WTC11 (cell line): ENCODE measurements at regions not wholly inside any gene's neighbourhood (a gene's known extent, or its start where the extent isn't known, plus 50 kb on each side); places are given as distances from the start of the nearest gene placed in this dataset.

Experiments used
- ATF3 ChIP-seq: sonication (generic); formaldehyde crosslinking; conservative IDR thresholded peaks from 2 replicates; pipeline ENCODE4 v1.8.1; 2022; ENCODE audit warnings: mild to moderate bottlenecking, missing genetic modification reagents
- CREB1 ChIP-seq: sonication (generic); formaldehyde crosslinking; IDR thresholded peaks from 2 replicates; pipeline ENCODE4 v1.8.0; 2023; ENCODE audit warnings: mild to moderate bottlenecking, missing genetic modification reagents
- ETV6 ChIP-seq: sonication (generic); formaldehyde crosslinking; IDR thresholded peaks from 2 replicates; pipeline ENCODE4 v1.8.1; 2022; ENCODE audit warnings: mild to moderate bottlenecking, missing genetic modification reagents
- FOXP1 ChIP-seq: sonication (generic); formaldehyde crosslinking; IDR thresholded peaks from 2 replicates; pipeline ENCODE4 v1.8.0; 2022; ENCODE audit warnings: missing genetic modification reagents, mild to moderate bottlenecking, moderate library complexity, borderline replicate concordance
- HMGA2 ChIP-seq: fragments of 250-450 bp; sonication (Bioruptor Pico); IDR thresholded peaks from 2 replicates; pipeline ENCODE4 v1.4.0; 2021; ENCODE audit warnings: mild to moderate bottlenecking, moderate library complexity
- NFYB ChIP-seq: sonication (generic); formaldehyde crosslinking; conservative IDR thresholded peaks from 2 replicates; pipeline ENCODE4 v1.8.0; 2022; ENCODE audit warnings: low read depth, missing genetic modification reagents
- PREB ChIP-seq: sonication (generic); formaldehyde crosslinking; IDR thresholded peaks from 2 replicates; pipeline ENCODE4 v1.8.1; 2022; ENCODE audit warnings: mild to moderate bottlenecking, missing genetic modification reagents, moderate library complexity, borderline replicate concordance
- ZBTB43 ChIP-seq: sonication (generic); formaldehyde crosslinking; IDR thresholded peaks from 2 replicates; pipeline ENCODE4 v1.8.1; 2023; ENCODE audit warnings: mild to moderate bottlenecking, missing genetic modification reagents
- ZNF121 ChIP-seq: sonication (generic); formaldehyde crosslinking; IDR thresholded peaks from 2 replicates; pipeline ENCODE4 v1.8.0; 2023; ENCODE audit warnings: missing genetic modification reagents
- TF ChIP-seq, protein P1 (sequence below): fragments of 200-600 bp; IDR thresholded peaks from 2 replicates; pipeline ENCODE4 v1.8.0; 2022; ENCODE audit warnings: antibody characterized with exemption
- TF ChIP-seq, protein P2 (sequence below): sonication (generic); formaldehyde crosslinking; IDR thresholded peaks from 2 replicates; pipeline ENCODE4 v1.8.0; 2022; ENCODE audit warnings: mild to moderate bottlenecking, missing genetic modification reagents
- TF ChIP-seq, protein P3 (sequence below): sonication (generic); formaldehyde crosslinking; IDR thresholded peaks from 2 replicates; pipeline ENCODE4 v1.8.0; 2022; ENCODE audit warnings: mild to moderate bottlenecking, missing genetic modification reagents

GRCh38 chr9:105173826-105174225, 70.6 kb upstream of the SLC44A1 start:
- TF ChIP-seq FOXP1 (CRISPR knock-in tag) (no peak), ZNF121 (CRISPR knock-in tag) (no peak), HMGA2 (CRISPR knock-in tag) (no peak), NFYB (CRISPR knock-in tag) (no peak), CREB1 (no peak), PREB (CRISPR knock-in tag) (no peak), ZBTB43 (CRISPR knock-in tag) (no peak), ETV6 (CRISPR knock-in tag) (no peak), ATF3 (CRISPR knock-in tag) (no peak)
- TF ChIP-seq, protein P1, sequence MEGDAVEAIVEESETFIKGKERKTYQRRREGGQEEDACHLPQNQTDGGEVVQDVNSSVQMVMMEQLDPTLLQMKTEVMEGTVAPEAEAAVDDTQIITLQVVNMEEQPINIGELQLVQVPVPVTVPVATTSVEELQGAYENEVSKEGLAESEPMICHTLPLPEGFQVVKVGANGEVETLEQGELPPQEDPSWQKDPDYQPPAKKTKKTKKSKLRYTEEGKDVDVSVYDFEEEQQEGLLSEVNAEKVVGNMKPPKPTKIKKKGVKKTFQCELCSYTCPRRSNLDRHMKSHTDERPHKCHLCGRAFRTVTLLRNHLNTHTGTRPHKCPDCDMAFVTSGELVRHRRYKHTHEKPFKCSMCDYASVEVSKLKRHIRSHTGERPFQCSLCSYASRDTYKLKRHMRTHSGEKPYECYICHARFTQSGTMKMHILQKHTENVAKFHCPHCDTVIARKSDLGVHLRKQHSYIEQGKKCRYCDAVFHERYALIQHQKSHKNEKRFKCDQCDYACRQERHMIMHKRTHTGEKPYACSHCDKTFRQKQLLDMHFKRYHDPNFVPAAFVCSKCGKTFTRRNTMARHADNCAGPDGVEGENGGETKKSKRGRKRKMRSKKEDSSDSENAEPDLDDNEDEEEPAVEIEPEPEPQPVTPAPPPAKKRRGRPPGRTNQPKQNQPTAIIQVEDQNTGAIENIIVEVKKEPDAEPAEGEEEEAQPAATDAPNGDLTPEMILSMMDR = no peak
- TF ChIP-seq, protein P2, sequence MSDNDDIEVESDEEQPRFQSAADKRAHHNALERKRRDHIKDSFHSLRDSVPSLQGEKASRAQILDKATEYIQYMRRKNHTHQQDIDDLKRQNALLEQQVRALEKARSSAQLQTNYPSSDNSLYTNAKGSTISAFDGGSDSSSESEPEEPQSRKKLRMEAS = no peak
- TF ChIP-seq, protein P3, sequence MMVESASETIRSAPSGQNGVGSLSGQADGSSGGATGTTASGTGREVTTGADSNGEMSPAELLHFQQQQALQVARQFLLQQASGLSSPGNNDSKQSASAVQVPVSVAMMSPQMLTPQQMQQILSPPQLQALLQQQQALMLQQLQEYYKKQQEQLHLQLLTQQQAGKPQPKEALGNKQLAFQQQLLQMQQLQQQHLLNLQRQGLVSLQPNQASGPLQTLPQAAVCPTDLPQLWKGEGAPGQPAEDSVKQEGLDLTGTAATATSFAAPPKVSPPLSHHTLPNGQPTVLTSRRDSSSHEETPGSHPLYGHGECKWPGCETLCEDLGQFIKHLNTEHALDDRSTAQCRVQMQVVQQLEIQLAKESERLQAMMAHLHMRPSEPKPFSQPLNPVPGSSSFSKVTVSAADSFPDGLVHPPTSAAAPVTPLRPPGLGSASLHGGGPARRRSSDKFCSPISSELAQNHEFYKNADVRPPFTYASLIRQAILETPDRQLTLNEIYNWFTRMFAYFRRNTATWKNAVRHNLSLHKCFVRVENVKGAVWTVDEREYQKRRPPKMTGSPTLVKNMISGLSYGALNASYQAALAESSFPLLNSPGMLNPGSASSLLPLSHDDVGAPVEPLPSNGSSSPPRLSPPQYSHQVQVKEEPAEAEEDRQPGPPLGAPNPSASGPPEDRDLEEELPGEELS = no peak
